SK-N-MC (cell line): ENCODE measurements at regions not wholly inside any gene's neighbourhood (a gene's known extent, or its start where the extent isn't known, plus 50 kb on each side); places are given as distances from the start of the nearest gene placed in this dataset.

Source experiments
- EZH2 ChIP-seq: fragments of 200-600 bp; sonication (generic); IDR thresholded peaks from one replicate; pipeline ENCODE4 v1.6.1; 2017; ENCODE audit warnings: antibody characterized with exemption
- POLR2AphosphoS5 ChIP-seq: IDR thresholded peaks from 2 replicates; pipeline ENCODE4 v1.6.1; 2012; ENCODE audit warnings: mild to moderate bottlenecking, low read depth, low read length, borderline replicate concordance

DNA sequence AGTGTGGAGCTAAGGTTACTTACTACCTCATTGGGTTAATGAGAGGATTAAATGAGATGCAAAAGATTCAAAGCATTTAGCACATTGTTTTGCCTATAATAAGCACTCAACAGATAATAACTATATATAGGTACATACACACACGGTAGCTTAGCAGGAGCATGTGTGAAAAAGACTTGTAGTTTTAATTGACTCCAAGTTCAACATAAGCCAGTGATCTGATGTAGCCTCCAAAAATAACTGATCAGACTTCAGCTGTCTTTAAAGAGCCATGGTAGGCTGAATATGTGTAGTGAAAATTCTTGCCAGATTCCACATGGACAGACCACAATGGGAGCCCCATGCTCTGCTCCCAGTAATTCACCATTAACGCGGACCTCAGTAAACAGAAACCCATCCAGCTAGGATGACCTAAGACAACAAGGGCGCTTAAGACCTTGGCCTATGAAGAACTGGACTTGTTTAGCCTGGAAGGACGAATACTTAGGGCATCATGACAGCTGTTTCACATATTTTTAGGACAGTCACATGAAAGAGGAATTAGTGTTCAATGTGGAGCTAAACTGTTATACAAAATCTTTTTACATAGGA is 115.1 kb upstream of the ZNF366 start:
- TF ChIP-seq EZH2 (no peak), POLR2AphosphoS5 (no peak)
